PFSK-1 (cell line): ENCODE measurements at regions not wholly inside any gene's neighbourhood (a gene's known extent, or its start where the extent isn't known, plus 50 kb on each side); places are given as distances from the start of the nearest gene placed in this dataset.

Experiments used
- FOXP2 ChIP-seq: optimal IDR thresholded peaks from 2 replicates; pipeline ENCODE3; 2011; ENCODE audit warnings: borderline replicate concordance, control low read depth, inconsistent platforms; ENCODE audit not compliant: insufficient read depth; ENCODE audit errors: extremely low read length, extremely low read depth
- POLR2AphosphoS5 ChIP-seq: IDR thresholded peaks from 2 replicates; pipeline ENCODE4 v1.6.1; 2012; ENCODE audit warnings: low read depth, mild to moderate bottlenecking, control low read depth, low read length, moderate library complexity
- REST ChIP-seq, 2 experiments: IDR thresholded peaks; 2 replicates each; pipeline versions ENCODE4 v1.6.1 to v1.8.0; 2011 to 2012; ENCODE audit warnings: low read depth in 2 of 2, low read length in 2 of 2, control low read depth in 1 of 2, inconsistent platforms in 1 of 2, mild to moderate bottlenecking in 1 of 2, moderate library complexity in 1 of 2; ENCODE audit not compliant: insufficient read depth in 1 of 2
- SIN3A ChIP-seq: IDR thresholded peaks from 2 replicates; pipeline ENCODE4 v1.6.1; 2012; ENCODE audit warnings: mild to moderate bottlenecking, low read length, moderate library complexity, borderline replicate concordance; ENCODE audit not compliant: insufficient read depth
- TAF1 ChIP-seq: IDR thresholded peaks from 2 replicates; pipeline ENCODE4 v1.6.1; 2012; ENCODE audit warnings: low read length, control low read depth, borderline replicate concordance; ENCODE audit not compliant: insufficient read depth

- TF ChIP-seq TAF1 (no peak), REST (IDR thresholded peaks at IDR 0.05; ENCODE audit: insufficient read depth in 1 of 2, low read depth in 2 of 2, low read length in 2 of 2) (no peak), POLR2AphosphoS5 (no peak), FOXP2 (no peak), SIN3A (no peak)
These were observed 61.4 kb downstream of the FOXD1 start for GRCh38 chr5:73387149-73387591.

GRCh38 chr5:73384861-73385260, 63.7 kb downstream of the FOXD1 start:
- no peak for TF ChIP-seq FOXP2
- TF ChIP-seq TAF1: no peak
- no peak for TF ChIP-seq POLR2AphosphoS5
- TF ChIP-seq SIN3A: no peak
- no peak for TF ChIP-seq REST (IDR thresholded peaks at IDR 0.05; ENCODE audit: insufficient read depth in 1 of 2, low read depth in 2 of 2, low read length in 2 of 2)

GRCh38 chr5:73382401-73382740, 66.2 kb downstream of the FOXD1 start:
- TF ChIP-seq POLR2AphosphoS5 (no peak), REST (IDR thresholded peaks at IDR 0.05; ENCODE audit: insufficient read depth in 1 of 2, low read depth in 2 of 2, low read length in 2 of 2) (no peak), FOXP2 (no peak), TAF1 (no peak), SIN3A (no peak)

GRCh38 chr5:73381590-73382400, 66.8 kb downstream of the FOXD1 start:
- TF ChIP-seq TAF1 (no peak), POLR2AphosphoS5 (no peak), REST (IDR thresholded peaks at IDR 0.05; ENCODE audit: insufficient read depth in 1 of 2, low read depth in 2 of 2, low read length in 2 of 2) (no peak), SIN3A (no peak), FOXP2 (no peak)
